ENCODE measurements at regions not wholly inside any gene's neighbourhood (a gene's known extent, or its start where the extent isn't known, plus 50 kb on each side); places are given as distances from the start of the nearest gene placed in this dataset.

- DNase-seq (ENCODE audit: low read depth): no peak
These were observed 99.8 kb upstream of the KCNIP4 start for GRCh38 chr4:22048323-22048722.

GRCh38 chr4:22047793-22048192, 99.2 kb upstream of the KCNIP4 start:
- DNase-seq (ENCODE audit: low read depth): no peak
- H3K4me3 ChIP-seq (ENCODE audit: low read depth, low read length): no peak overlapping the region

More at GRCh38 chr4:22048323-22048722, 99.8 kb upstream of the KCNIP4 start:
- no peak overlapping the region for H3K4me3 ChIP-seq (ENCODE audit: low read depth, low read length)

GRCh38 chr4:22045051-22045630, 96.6 kb upstream of the KCNIP4 start:
- no peak for DNase-seq (ENCODE audit: low read depth)
- no peak overlapping the region for H3K4me3 ChIP-seq (ENCODE audit: low read depth, low read length)

GRCh38 chr4:22031423-22031822, 82.9 kb upstream of the KCNIP4 start:
- no peak for DNase-seq (ENCODE audit: low read depth)
- no peak overlapping the region for H3K4me3 ChIP-seq (ENCODE audit: low read depth, low read length)

GRCh38 chr4:22030881-22031280, 82.3 kb upstream of the KCNIP4 start:
- no peak for DNase-seq (ENCODE audit: low read depth)
- H3K4me3 ChIP-seq (ENCODE audit: low read depth, low read length): no peak overlapping the region

GRCh38 chr4:22030307-22030706, 81.7 kb upstream of the KCNIP4 start:
- H3K4me3 ChIP-seq (ENCODE audit: low read depth, low read length): no peak overlapping the region
- no peak for DNase-seq (ENCODE audit: low read depth)

GRCh38 chr4:22029803-22030202, 81.2 kb upstream of the KCNIP4 start:
- DNase-seq (ENCODE audit: low read depth): no peak
- H3K4me3 ChIP-seq (ENCODE audit: low read depth, low read length): no peak overlapping the region

- H3K4me3 ChIP-seq (ENCODE audit: low read depth, low read length): no peak overlapping the region
- no peak for DNase-seq (ENCODE audit: low read depth)
These were observed 72.5 kb upstream of the KCNIP4 start for GRCh38 chr4:22021106-22021505.

- H3K4me3 ChIP-seq (ENCODE audit: low read depth, low read length): no peak overlapping the region
- DNase-seq (ENCODE audit: low read depth): no peak
These were observed 71.6 kb upstream of the KCNIP4 start for GRCh38 chr4:22020129-22020528.

- H3K4me3 ChIP-seq (ENCODE audit: low read depth, low read length): no peak overlapping the region
- DNase-seq (ENCODE audit: low read depth): no peak
These were observed 71.1 kb upstream of the KCNIP4 start for GRCh38 chr4:22019676-22020075.

- no peak overlapping the region for H3K4me3 ChIP-seq (ENCODE audit: low read depth, low read length)
- DNase-seq (ENCODE audit: low read depth): no peak
These were observed 65.7 kb upstream of the KCNIP4 start for GRCh38 chr4:22014222-22014741.

GRCh38 chr4:22003878-22004277, 55.3 kb upstream of the KCNIP4 start:
- no peak for DNase-seq (ENCODE audit: low read depth)
- H3K4me3 ChIP-seq (ENCODE audit: low read depth, low read length): no peak overlapping the region
